ENCODE measurements at regions not wholly inside any gene's neighbourhood (a gene's known extent, or its start where the extent isn't known, plus 50 kb on each side); places are given as distances from the start of the nearest gene placed in this dataset.
A peak's percentile ranks its signal among the peaks of the same experiment; 100 is the strongest.

DNA sequence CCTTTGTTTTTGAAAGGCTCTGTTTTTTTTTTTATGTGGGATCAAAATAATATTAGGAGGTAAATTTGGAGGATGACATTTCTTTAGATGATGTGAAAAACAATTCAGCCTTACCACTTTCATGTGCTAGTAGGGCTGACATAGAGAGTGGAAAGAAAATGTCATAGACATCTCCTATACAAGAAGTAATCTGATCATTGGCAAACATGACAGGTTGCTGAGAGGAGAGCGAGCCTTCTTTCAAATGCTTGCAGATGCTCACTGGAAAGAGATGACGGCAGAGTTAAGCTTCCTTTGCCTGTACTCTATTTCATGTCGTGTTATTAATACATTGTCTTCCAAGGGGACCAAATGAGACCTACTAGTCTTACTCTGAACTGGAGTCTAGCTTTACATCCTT, 160.1 kb upstream of the DAP start:
- DNase-seq, result no peak
- Histone ChIP-seq H4K5ac (ENCODE audit: low read length) (no peak overlapping the region), H3K27ac (ENCODE audit: low read depth, low read length) (no peak overlapping the region), H3K56ac (ENCODE audit: low read length) (no peak overlapping the region), H3K4me3 (ENCODE audit: low read length) (no peak overlapping the region), H3K9ac (ENCODE audit: low read length) (no peak overlapping the region), H3K79me2 (ENCODE audit: control insufficient read depth, insufficient read depth, low read length) (no peaks in the 10 kb centered on the region), H3K4me2 (ENCODE audit: low read length) (no peak overlapping the region), H2AK5ac (ENCODE audit: low read length) (no peak overlapping the region), H3K36me3 (ENCODE audit: control insufficient read depth, insufficient read depth, low read length) (no peaks in the 10 kb centered on the region), H2BK120ac (ENCODE audit: low read depth, low read length) (no peak overlapping the region), H2BK5ac (ENCODE audit: low read length) (no peak overlapping the region), H3K27me3 (ENCODE audit: insufficient read depth, low read length, poor library complexity) (no peaks in the 10 kb centered on the region), H3K4ac (ENCODE audit: low read depth, low read length) (no peak overlapping the region), H3K79me1 (ENCODE audit: low read length) (no peaks in the 10 kb centered on the region), H2BK15ac (replicated peaks; ENCODE audit: low read depth) (no peak overlapping the region), H3K23ac (ENCODE audit: low read length) (no peak overlapping the region), H3K18ac (ENCODE audit: low read length) (no peak overlapping the region), H3K4me1 (ENCODE audit: control insufficient read depth, low read depth, low read length) (no peaks in the 10 kb centered on the region), H4K8ac (ENCODE audit: low read depth, low read length) (no peak overlapping the region)
- WGBS (ENCODE audit: extremely low coverage, insufficient coverage, low lambda C conversion rate), result no CpG with 5 or more reads among the region's 3 CpGs

DNA sequence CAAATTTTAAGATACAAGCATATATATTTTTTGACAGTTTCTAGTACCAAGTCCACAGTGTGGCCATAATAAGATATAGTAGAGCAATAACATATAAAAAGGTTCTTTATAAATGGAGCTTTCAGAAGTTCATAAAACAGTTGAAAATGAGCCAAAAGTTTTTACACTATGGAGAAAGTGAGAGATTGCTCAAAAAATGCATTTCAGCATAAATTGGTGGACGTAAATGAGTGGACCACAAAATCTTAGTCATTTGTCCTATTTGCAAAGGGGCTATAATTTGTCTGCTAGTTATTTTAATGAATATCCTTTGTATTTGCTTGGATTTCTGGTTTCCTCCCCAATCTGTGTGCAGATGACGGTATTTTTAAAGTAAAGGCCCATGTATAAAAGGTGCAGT, 159.4 kb upstream of the DAP start:
- WGBS (ENCODE audit: extremely low coverage, insufficient coverage, low lambda C conversion rate), result no CpG with 5 or more reads among the region's 2 CpGs
- no peak overlapping the region for H2AK5ac ChIP-seq (ENCODE audit: low read length)
- no peaks in the 10 kb centered on the region for H3K27me3 ChIP-seq (ENCODE audit: insufficient read depth, low read length, poor library complexity)
- no peak overlapping the region for H3K56ac ChIP-seq (ENCODE audit: low read length)
- H3K79me1 ChIP-seq (ENCODE audit: low read length), result no peaks in the 10 kb centered on the region
- no peaks in the 10 kb centered on the region for H3K36me3 ChIP-seq (ENCODE audit: control insufficient read depth, insufficient read depth, low read length)
- no peak overlapping the region for H2BK120ac ChIP-seq (ENCODE audit: low read depth, low read length)
- H2BK15ac ChIP-seq (replicated peaks; ENCODE audit: low read depth), result no peak overlapping the region
- no peak for DNase-seq
- no peak overlapping the region for H2BK5ac ChIP-seq (ENCODE audit: low read length)
- no peak overlapping the region for H4K8ac ChIP-seq (ENCODE audit: low read depth, low read length)
- H3K23ac ChIP-seq (ENCODE audit: low read length), result no peak overlapping the region
- H3K4me3 ChIP-seq (ENCODE audit: low read length), result no peak overlapping the region
- H3K18ac ChIP-seq (ENCODE audit: low read length), result no peak overlapping the region
- H3K27ac ChIP-seq (ENCODE audit: low read depth, low read length), result no peak overlapping the region
- H3K4me2 ChIP-seq (ENCODE audit: low read length), result no peak overlapping the region
- H3K9ac ChIP-seq (ENCODE audit: low read length), result no peak overlapping the region
- H4K5ac ChIP-seq (ENCODE audit: low read length), result no peak overlapping the region
- no peaks in the 10 kb centered on the region for H3K79me2 ChIP-seq (ENCODE audit: control insufficient read depth, insufficient read depth, low read length)
- no peak overlapping the region for H3K4ac ChIP-seq (ENCODE audit: low read depth, low read length)
- no peaks in the 10 kb centered on the region for H3K4me1 ChIP-seq (ENCODE audit: control insufficient read depth, low read depth, low read length)

DNA sequence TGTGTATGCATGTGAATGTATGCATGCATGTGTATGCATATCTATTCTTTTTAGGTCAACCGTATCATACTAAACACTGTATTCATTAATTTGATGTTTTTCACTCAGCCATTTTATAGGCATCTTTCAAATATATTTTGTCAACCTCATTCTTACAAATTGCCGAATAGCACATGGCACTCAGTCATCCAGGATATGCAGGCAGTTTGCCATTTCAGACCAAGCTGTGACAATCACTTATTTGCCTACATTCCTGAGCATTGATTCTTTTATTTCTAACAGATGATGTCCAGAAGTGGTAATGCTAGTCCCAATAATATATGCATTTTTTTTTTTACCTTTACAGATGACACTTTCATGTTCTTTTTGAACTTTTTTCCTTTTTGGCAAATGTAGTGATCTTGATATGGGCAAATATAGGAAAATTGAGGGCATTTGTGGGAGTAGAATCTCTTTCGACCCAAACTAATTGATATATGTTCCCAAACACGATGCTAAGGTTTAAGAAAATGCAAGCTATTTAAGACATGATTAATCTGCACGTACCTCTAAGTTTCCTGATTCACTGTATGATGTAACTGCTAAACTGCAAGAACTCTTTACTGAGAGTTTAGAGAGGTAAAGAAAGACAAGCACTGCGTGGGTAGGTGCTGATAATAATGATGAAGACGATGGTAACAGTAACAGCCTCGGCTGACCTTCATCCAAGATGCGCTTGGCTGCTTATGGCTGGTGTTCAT, 153.9 kb upstream of the DAP start:
- H2AK5ac ChIP-seq (ENCODE audit: low read length), result no peak overlapping the region
- H3K4me3 ChIP-seq (ENCODE audit: low read length), result no peak overlapping the region
- no peak overlapping the region for H3K18ac ChIP-seq (ENCODE audit: low read length)
- H2BK5ac ChIP-seq (ENCODE audit: low read length), result no peak overlapping the region
- H3K36me3 ChIP-seq (ENCODE audit: control insufficient read depth, insufficient read depth, low read length), result peaks cover 1% of the 10 kb centered on the region
- no peaks in the 10 kb centered on the region for H3K27me3 ChIP-seq (ENCODE audit: insufficient read depth, low read length, poor library complexity)
- no peak overlapping the region for H3K27ac ChIP-seq (ENCODE audit: low read depth, low read length)
- H2BK15ac ChIP-seq (replicated peaks; ENCODE audit: low read depth), result no peak overlapping the region
- H3K4me2 ChIP-seq (ENCODE audit: low read length), result no peak overlapping the region
- H4K8ac ChIP-seq (ENCODE audit: low read depth, low read length), result no peak overlapping the region
- no CpG with 5 or more reads among the region's 9 CpGs for WGBS (ENCODE audit: extremely low coverage, insufficient coverage, low lambda C conversion rate)
- no peaks in the 10 kb centered on the region for H3K79me1 ChIP-seq (ENCODE audit: low read length)
- no peaks in the 10 kb centered on the region for H3K4me1 ChIP-seq (ENCODE audit: control insufficient read depth, low read depth, low read length)
- H2BK120ac ChIP-seq (ENCODE audit: low read depth, low read length), result no peak overlapping the region
- H3K79me2 ChIP-seq (ENCODE audit: control insufficient read depth, insufficient read depth, low read length), result no peaks in the 10 kb centered on the region
- H3K23ac ChIP-seq (ENCODE audit: low read length), result no peak overlapping the region
- H3K9ac ChIP-seq (ENCODE audit: low read length), result no peak overlapping the region
- no peak overlapping the region for H3K56ac ChIP-seq (ENCODE audit: low read length)
- DNase-seq, result no peak
- no peak overlapping the region for H3K4ac ChIP-seq (ENCODE audit: low read depth, low read length)
- no peak overlapping the region for H4K5ac ChIP-seq (ENCODE audit: low read length)

DNA sequence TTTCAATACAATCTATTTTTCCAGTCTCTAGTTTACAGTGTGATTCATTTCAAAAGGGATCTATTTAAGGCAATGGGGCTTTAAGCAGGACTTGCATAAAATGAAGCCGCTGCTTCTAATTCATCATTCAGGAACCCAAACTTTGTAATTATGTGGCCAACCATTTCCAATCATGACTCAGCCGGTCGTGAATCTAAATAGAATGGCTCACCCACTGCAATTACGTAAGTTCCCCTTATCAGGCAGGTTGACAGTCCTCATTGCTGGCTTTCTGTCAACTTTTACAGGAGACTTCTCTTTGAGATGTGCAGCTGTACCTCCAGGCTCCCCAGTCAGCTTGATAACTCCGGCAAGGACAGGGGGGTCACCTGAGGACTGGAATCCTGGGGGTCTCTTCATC, 152.8 kb upstream of the DAP start:
- Histone ChIP-seq H3K4me2 (ENCODE audit: low read length) (no peak overlapping the region), H3K23ac (ENCODE audit: low read length) (no peak overlapping the region), H3K36me3 (ENCODE audit: control insufficient read depth, insufficient read depth, low read length) (peaks cover 1% of the 10 kb centered on the region), H3K27ac (ENCODE audit: low read depth, low read length) (no peak overlapping the region), H3K79me2 (ENCODE audit: control insufficient read depth, insufficient read depth, low read length) (no peaks in the 10 kb centered on the region), H3K27me3 (ENCODE audit: insufficient read depth, low read length, poor library complexity) (no peaks in the 10 kb centered on the region), H2BK5ac (ENCODE audit: low read length) (no peak overlapping the region), H4K5ac (ENCODE audit: low read length) (no peak overlapping the region), H3K4me1 (ENCODE audit: control insufficient read depth, low read depth, low read length) (no peaks in the 10 kb centered on the region), H2AK5ac (ENCODE audit: low read length) (no peak overlapping the region), H3K9ac (ENCODE audit: low read length) (no peak overlapping the region), H3K56ac (ENCODE audit: low read length) (no peak overlapping the region), H3K18ac (ENCODE audit: low read length) (no peak overlapping the region), H3K4me3 (ENCODE audit: low read length) (no peak overlapping the region), H4K8ac (ENCODE audit: low read depth, low read length) (no peak overlapping the region), H3K79me1 (ENCODE audit: low read length) (no peaks in the 10 kb centered on the region), H2BK120ac (ENCODE audit: low read depth, low read length) (no peak overlapping the region), H3K4ac (ENCODE audit: low read depth, low read length) (no peak overlapping the region), H2BK15ac (replicated peaks; ENCODE audit: low read depth) (no peak overlapping the region)
- whole genome bisulfite sequencing (ENCODE audit: extremely low coverage, insufficient coverage, low lambda C conversion rate), result no CpG with 5 or more reads among the region's 5 CpGs
- DNase-seq, result peak; percentile 29

DNA sequence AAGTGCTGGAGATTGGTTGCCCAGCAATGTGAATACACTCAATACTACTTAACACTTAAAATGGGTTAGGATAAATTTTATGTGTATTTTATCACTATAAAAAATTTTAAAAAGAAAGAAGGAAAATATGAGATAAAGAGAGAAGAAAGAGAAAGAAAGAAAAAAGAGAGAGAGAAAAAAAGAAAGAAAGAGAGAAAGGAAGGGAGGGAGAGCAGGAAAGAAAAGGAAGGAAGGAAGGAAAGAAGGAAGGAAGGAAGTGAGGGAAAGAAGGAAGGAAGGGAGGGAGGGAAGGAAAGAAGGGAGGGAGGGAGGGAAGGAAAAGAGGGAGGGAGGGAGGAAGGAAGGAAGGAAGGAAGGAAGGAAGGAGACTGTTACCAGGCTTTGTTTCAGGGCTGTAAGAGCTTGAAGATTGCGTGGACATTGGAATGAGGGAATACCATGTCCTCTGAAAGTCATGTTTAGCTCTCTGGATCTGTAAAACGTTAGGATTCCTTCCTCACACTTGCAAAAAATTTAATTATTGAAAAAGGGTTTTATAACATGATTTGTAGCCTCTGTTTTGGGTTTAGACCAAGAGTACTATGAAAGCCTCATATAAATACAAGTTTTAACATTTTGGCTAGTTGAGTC, 152.3 kb upstream of the DAP start:
- H3K4me3 ChIP-seq (ENCODE audit: low read length), result no peak overlapping the region
- no peaks in the 10 kb centered on the region for H3K4me1 ChIP-seq (ENCODE audit: control insufficient read depth, low read depth, low read length)
- H2BK5ac ChIP-seq (ENCODE audit: low read length), result no peak overlapping the region
- no peaks in the 10 kb centered on the region for H3K79me2 ChIP-seq (ENCODE audit: control insufficient read depth, insufficient read depth, low read length)
- no peaks in the 10 kb centered on the region for H3K79me1 ChIP-seq (ENCODE audit: low read length)
- no peak for DNase-seq
- no peak overlapping the region for H2AK5ac ChIP-seq (ENCODE audit: low read length)
- no peak overlapping the region for H3K18ac ChIP-seq (ENCODE audit: low read length)
- no peak overlapping the region for H3K27ac ChIP-seq (ENCODE audit: low read depth, low read length)
- H4K5ac ChIP-seq (ENCODE audit: low read length), result no peak overlapping the region
- no peak overlapping the region for H2BK15ac ChIP-seq (replicated peaks; ENCODE audit: low read depth)
- no peak overlapping the region for H2BK120ac ChIP-seq (ENCODE audit: low read depth, low read length)
- H3K4me2 ChIP-seq (ENCODE audit: low read length), result no peak overlapping the region
- peaks cover 1% of the 10 kb centered on the region for H3K36me3 ChIP-seq (ENCODE audit: control insufficient read depth, insufficient read depth, low read length)
- no peak overlapping the region for H3K23ac ChIP-seq (ENCODE audit: low read length)
- H4K8ac ChIP-seq (ENCODE audit: low read depth, low read length), result no peak overlapping the region
- H3K27me3 ChIP-seq (ENCODE audit: insufficient read depth, low read length, poor library complexity), result no peaks in the 10 kb centered on the region
- H3K9ac ChIP-seq (ENCODE audit: low read length), result no peak overlapping the region
- H3K4ac ChIP-seq (ENCODE audit: low read depth, low read length), result no peak overlapping the region
- no CpG with 5 or more reads among the region's 2 CpGs for WGBS (ENCODE audit: extremely low coverage, insufficient coverage, low lambda C conversion rate)
- no peak overlapping the region for H3K56ac ChIP-seq (ENCODE audit: low read length)

DNA sequence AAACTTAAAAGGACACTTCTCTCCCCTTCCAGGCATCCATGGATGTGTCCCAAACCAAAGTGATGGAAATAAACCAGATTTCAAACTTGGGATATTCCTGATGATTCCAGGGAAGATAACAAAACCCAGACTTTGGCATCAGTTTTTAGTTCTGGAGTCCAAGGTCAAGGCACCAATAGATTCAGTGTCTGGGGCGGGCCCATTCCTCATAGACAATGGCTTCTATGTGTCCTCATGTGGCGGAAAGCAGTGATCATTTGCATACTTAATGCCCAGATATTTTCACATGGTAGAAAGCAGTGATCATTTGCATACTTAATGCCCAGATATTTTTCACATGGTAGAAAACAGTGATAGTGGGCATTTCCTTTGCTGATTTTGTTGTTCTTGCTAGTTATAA, 151.4 kb upstream of the DAP start:
- no peak overlapping the region for H3K56ac ChIP-seq (ENCODE audit: low read length)
- H3K79me1 ChIP-seq (ENCODE audit: low read length), result no peaks in the 10 kb centered on the region
- no CpG with 5 or more reads among the region's 2 CpGs for WGBS (ENCODE audit: extremely low coverage, insufficient coverage, low lambda C conversion rate)
- no peak overlapping the region for H2AK5ac ChIP-seq (ENCODE audit: low read length)
- H2BK5ac ChIP-seq (ENCODE audit: low read length), result no peak overlapping the region
- H3K23ac ChIP-seq (ENCODE audit: low read length), result no peak overlapping the region
- H3K36me3 ChIP-seq (ENCODE audit: control insufficient read depth, insufficient read depth, low read length), result peaks cover 1% of the 10 kb centered on the region
- H3K4me3 ChIP-seq (ENCODE audit: low read length), result no peak overlapping the region
- no peak overlapping the region for H3K4ac ChIP-seq (ENCODE audit: low read depth, low read length)
- no peaks in the 10 kb centered on the region for H3K27me3 ChIP-seq (ENCODE audit: insufficient read depth, low read length, poor library complexity)
- H3K4me1 ChIP-seq (ENCODE audit: control insufficient read depth, low read depth, low read length), result no peaks in the 10 kb centered on the region
- no peak overlapping the region for H3K4me2 ChIP-seq (ENCODE audit: low read length)
- H2BK120ac ChIP-seq (ENCODE audit: low read depth, low read length), result no peak overlapping the region
- H4K8ac ChIP-seq (ENCODE audit: low read depth, low read length), result no peak overlapping the region
- H4K5ac ChIP-seq (ENCODE audit: low read length), result no peak overlapping the region
- no peak overlapping the region for H3K27ac ChIP-seq (ENCODE audit: low read depth, low read length)
- H2BK15ac ChIP-seq (replicated peaks; ENCODE audit: low read depth), result no peak overlapping the region
- DNase-seq, result no peak
- no peaks in the 10 kb centered on the region for H3K79me2 ChIP-seq (ENCODE audit: control insufficient read depth, insufficient read depth, low read length)
- no peak overlapping the region for H3K9ac ChIP-seq (ENCODE audit: low read length)
- no peak overlapping the region for H3K18ac ChIP-seq (ENCODE audit: low read length)
